Left kidney (tissue), 1 donor: ENCODE measurements at regions not wholly inside any gene's neighbourhood (a gene's known extent, or its start where the extent isn't known, plus 50 kb on each side); places are given as distances from the start of the nearest gene placed in this dataset.

Experiments used
- DNase-seq: peaks from one replicate; pipeline ENCODE4 v3.0.0-alpha.2; 2013

DNA sequence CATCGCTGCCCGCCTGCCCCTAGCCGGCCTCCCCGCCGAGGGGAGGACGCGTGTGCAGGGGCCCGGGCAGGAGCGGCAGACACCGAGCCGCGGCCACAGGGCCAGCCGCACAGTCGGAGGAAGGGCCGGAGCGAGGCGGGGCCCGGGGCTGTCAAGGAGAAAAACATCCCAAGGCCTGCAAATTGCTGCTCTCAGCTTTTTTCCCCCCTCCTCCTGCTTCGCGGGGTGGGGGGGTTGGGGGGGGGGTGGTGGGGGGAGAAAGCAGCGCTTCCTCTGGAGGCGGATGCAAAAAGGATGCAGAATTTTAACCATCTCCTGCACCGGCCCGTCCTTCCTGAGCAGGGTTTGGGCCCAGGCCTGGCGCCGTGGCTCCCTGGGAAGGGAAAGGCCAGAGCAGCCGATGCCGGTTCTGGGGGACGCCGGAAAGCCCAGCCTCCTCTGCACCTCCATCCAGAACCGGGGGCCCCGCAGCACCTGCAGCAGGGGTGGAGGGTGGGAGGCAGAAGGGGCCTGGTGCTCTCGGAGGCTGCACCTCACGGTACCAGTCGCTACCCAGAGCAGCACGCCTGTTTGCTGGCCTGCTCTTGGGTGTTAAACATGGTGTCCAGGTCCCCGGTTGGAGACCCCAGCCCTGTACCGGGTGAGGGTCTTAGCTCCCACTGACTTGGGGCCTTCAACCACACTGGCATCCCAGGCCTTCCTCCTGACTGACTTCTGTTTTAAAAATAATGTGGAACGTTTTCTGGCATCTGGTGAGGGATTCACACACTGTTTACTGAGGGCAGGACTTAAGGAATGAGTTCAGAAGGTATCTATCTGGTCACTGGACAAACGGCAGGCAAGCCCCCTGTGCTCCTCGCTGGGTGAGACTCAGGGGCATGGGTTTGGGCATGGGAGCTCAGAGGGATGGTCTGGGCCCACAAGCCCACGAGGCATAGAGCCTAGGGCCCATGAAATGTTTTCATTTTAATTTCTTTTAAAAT is 77.4 kb upstream of the WNT7B start:
- DNase-seq, result no peak

- DNase-seq, result no peak
These were observed 78.4 kb upstream of the WNT7B start for GRCh38 chr22:46055181-46055875.

GRCh38 chr22:46055911-46056545 is 79.1 kb upstream of the WNT7B start:
- no peak for DNase-seq

- no peak for DNase-seq
These were observed 79.7 kb upstream of the WNT7B start for GRCh38 chr22:46056546-46057245.

DNA sequence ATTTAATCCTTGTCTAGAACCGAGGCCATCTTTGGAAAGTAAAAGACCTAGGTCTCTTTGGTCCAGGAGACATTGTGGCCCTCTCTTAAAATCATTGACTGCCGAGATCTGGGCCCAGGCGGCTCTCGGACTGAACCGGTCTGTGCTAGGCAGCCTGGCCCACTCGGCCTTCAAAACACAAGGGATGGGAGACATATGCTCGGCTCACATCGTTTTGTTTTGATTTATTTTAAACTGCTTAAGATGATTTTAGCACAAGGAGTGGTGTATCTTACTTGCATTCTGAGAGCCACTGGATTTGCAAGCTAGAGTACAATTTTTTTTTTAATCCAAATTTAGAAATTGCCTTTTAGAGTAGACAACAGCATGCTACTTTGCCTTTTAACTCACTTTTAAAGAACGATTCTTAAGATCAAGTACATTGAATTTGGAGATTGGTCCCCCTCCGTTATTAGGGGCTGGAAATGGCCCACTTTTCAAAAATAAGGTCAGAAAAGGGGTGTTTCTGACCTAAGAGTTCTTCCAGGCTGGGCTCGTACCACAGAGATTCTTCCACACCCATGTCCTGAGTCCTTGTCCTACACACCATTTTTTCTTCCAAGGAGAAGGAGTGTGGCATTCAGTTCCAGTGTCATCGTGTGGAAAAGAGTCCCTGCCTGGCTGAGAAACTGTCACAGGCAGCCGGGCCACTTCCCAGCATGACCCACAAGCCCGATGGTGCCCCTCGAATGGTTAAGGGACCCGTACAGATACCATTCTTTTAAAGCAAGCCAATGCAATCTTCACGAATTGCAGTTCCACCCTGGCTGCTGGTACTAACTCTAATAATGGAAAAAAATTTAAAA is 80.5 kb upstream of the WNT7B start:
- no peak for DNase-seq

DNA sequence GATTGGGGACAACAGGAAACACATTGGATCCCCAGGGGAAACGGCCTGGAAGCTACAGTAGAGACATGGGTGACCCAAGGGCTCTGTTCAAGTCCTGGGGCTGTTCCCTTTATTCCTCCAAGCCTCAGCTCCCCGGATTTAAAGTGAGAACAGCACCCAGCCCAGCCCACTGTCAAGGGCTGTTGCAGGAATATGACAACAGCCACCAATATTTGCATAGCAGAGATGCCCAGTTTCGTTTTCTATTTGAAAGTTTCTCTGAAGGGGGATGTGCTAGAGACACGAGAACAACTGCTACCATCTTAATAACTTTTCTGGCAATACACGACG is 81.1 kb upstream of the WNT7B start:
- DNase-seq, result no peak

DNA sequence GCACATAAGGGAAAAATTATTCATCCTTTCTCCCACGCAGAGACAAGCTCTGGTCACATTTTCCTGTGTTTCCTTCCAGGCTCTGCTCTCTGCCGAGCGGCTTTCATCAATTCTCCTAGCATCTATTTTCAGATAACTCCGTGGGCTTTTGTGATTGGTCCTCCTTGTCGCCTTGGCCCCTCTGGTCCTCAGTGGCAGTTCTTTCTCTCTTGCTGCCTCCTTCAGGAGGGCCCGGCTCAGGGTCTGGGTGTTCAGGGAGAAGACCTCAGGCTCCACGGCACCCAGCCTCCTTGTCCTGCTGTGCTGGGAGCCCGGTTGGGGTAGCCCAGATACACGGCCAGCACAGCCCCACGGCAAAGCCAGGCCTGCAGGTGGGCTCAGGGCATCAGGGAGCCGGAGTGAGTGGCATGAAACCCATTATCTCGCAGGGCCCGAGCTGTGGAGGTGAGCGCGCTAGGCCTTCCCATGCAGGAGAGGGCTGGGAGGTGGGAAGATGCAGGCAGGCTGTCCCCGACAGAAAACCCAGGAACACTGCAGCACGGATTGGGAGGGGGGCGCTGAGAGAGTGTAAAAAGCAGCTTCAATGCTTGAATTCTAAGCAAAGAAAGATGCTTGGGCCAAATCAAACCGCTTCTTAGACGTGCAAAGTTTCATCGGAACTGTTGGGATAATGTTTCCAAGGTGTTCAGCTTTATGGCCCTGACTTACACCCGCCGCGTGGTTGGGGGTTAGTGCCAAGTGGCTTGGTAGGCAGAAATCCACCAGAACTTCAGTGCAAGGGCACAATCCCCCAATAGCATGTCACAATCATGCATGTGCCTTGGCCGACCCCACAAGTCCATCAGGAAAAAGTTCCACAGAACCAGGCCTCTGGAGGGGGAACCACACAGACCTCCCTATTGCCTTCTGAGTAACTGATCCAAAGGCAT is 81.9 kb upstream of the WNT7B start:
- no peak for DNase-seq

- no peak for DNase-seq
These were observed 83.5 kb upstream of the WNT7B start for GRCh38 chr22:46060292-46061123.

DNA sequence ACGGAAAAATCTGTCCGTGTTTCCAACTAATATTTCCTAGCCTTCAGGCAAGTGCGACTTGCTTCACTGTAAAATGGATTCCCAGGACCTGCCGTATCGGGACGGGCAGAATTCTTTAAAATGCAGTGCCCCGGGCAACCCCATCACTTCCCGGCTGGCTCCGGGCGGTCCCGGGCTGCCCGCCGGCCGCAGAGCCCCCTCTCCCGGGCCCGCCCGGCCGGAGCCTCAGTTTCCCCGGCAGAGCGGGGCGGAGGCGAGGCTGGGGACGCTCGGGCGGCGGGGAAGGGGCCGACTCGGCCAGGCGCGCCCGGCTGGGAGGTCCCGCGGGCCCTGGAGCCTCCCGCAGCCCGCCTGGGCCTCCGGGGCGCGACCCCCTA is 84.2 kb upstream of the WNT7B start:
- no peak for DNase-seq

DNA sequence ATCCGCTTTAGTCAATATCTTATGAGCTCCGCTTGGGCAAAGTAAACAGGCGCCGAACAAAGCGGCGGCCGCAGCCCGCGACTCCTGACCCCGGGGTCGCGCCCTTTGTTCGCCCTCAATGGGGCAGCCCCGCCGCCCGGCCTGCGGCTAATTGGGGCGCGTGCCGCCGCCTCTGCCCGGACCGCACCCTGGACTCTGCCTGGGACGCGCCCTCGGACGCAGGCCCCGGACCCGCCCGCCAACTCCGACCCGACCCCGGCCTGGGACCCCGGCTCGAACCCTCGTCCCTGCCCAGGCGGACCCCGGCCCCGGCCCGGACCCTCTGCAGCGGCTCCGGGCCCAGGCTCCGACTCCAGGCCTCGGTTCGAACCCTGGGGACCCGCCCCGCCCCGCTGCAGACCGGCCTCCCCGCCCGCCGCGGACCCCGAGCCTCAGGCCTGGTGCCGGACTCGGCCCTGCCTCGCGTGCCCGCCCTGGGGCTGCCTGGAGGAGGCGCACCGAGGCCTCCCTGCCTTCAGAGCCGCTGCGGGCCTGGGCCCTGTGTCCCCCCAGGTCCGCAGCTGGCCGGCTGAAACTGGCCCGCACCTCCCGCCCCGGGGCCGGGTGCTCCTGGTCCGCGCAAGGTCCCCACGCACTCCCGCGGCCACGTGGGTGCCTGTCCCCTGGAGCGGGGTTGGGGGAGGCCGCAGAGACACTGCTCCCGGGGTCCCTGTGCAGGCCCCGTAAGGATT is 84.7 kb upstream of the WNT7B start:
- DNase-seq, result no peak

- no peak for DNase-seq
These were observed 85.3 kb upstream of the WNT7B start for GRCh38 chr22:46062232-46062615.

DNA sequence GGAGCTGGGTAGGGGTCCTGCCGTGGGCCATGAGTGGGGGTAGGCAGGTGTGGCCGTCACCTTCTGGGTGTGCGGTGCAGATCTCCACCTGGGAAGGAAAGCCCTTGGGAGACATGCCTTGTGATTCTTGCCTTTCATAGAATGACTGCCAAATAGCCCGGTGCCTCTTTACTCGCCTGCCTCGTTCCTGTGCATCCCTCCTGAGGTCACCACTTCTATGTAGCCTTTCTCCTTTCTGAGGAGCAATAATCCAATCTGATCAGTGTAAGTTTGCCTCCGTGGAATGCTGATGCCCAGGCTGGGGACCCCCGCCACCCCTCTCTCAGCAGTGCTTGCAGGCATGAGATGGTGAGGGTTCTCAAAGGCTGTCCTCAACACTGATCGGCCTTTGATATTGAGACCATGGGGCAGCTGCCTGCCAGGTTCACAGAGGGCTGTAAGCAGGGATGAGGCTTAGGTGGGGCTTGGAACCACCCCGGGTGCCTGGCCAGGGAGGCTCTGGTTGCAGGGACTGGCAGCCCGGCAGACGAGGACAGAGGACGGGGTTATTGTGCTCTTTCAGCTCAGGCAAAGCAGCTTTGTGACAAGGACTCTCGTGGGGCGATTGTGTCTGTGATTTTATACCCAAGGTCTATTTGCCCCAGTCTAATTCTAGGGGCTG is 86.1 kb upstream of the WNT7B start:
- no peak for DNase-seq

- no peak for DNase-seq
These were observed 86.5 kb upstream of the PPARA start for GRCh38 chr22:46063846-46064227.

DNA sequence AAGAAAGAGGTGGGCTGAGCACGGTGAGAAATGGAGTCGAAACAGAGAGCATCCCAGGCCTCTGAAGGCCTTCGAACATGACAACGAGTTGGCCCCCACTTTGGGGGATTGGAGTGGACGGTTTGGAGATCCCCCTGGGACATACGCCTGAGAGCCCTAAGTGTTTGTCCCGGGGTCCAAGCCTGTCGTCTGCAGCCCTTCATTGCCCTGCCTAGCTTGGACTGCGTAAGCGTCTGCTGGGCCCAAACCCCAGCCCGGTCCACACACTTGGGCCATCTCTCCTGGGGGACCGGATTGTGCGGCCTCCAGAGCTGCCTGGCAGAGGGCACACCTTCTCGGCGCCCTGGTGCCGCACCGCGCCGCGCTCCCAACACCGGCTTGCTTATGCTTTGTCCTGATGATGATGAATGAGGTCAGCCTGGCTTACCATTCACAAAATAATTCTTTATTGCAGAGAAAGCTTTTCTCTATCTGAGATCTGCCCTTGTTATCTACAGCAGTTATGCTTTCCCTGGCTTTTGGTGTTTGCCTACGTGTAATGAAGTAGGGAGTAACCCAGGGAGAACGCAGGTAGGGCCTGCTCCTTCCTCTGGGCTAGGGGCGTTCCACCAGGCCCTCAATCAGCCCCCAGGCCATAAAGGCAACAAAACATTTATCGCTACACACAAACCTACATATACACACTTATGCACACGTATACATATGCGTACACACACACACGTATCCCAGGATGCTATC is 85.9 kb upstream of the PPARA start:
- no peak for DNase-seq

DNA sequence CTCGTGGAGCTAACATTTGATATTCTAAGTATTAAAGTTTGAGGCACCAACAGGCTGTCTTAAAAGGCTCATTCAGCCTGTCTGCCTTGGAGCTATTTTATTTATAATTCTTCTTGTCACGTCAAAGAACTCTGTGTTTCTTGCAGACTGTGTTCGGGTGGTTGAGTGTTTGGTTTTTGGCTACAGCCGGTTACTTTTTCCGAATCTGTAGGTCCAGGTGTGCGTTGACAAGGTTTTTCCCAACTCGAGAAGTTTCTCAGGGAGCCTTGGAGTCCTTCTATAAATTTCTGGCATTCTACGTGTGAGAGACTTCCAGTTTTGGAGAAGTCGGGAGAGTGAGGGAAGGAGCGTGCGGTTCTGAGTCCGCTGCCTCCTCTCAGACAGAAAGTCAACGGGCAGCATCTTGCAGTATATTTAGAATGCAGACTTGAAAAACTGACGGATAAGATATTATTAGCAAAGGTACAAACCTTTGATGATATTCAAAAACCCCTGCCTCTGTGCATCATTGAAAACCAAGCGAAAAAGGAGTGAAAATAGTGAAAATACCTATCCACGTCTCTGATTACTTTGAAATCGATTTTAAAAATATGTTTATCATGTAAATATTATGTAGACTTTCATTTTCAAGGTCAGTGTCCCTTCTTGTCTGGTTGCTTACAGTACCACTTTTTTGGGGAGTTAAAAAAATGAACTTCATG is 85.2 kb upstream of the PPARA start:
- DNase-seq, result no peak

DNA sequence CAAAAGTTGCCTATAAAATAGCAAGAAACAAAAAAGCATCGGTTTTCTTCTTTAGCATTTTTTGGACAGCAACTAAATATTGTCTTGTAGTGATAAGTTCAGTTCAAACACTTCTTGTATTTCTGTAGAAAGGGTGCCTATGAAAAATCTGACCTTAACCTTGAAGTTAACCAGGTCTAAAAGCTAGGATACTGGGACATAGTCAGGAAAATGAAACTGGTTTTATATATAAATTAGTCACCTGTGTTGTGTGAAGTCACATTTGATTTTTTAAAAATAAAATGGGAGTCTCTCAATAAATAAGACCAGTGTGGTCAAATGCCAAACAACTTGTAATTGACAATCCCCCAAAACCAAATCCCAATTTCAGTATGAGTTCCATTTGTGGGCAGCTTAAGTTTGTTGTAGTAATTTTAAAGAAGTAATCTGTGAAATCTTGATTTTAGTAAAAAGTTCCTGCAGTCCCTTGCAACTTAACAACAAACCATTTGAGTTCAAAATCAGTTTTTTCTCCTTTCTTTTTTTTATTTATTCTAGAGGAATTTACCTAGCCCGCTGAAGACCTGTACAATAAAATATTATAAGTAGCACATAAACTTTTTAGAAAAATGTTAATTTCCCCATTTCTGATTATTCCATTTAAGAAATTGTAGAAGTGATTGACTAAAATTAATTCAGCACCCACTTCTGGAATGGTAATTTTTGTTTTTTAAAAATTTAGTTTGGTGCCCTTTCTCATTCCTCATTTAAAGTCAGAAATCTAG is 84.5 kb upstream of the PPARA start:
- DNase-seq, result no peak
